HG03097 (cell line): ENCODE measurements at regions not wholly inside any gene's neighbourhood (a gene's known extent, or its start where the extent isn't known, plus 50 kb on each side); places are given as distances from the start of the nearest gene placed in this dataset.

Experiments used
- ATAC-seq: cut with Tn5 transposase; IDR thresholded peaks from one replicate; pipeline ENCODE4 v1.9.1; 2021; ENCODE audit not compliant: unreplicated experiment, low FRiP score

DNA sequence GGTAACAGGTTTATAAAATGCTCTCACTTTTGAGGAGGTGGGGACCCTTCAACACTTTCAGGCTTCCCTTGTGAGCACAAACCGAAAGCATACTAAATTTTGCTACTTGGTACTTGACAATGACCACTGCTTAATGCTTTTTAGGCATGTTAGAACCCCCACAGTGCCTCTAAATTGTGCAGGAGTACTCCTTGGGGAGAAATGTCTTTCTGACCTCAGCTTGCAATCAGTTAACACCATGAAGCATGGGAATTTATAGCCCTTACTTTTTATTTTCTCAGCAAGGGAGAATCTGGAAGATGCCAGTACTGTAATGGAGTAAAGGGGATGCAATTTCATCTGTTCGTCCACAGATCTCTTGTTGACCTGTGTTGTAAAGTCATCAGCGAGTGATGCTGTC lies 308.9 kb upstream of the TBC1D5 start:
- no peak for ATAC-seq

DNA sequence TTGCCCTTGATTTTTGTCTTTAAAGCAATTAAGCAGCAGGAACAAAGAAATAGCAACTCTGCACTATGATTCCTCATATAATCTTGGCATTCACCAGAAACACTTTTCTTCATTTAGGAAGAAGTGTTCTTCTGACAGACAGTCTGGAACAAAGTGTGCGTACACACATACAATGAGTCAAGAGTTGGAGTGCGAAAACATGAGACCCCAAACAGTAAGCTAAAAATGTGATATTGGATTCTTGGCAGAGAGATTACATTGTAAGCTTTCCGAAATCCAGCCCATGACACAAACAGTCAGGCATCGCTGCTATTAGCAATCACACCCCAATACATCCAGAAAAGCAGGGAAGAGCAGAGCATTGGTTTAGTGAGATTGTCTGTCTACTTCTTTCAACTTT lies 306.7 kb upstream of the TBC1D5 start:
- no peak for ATAC-seq

DNA sequence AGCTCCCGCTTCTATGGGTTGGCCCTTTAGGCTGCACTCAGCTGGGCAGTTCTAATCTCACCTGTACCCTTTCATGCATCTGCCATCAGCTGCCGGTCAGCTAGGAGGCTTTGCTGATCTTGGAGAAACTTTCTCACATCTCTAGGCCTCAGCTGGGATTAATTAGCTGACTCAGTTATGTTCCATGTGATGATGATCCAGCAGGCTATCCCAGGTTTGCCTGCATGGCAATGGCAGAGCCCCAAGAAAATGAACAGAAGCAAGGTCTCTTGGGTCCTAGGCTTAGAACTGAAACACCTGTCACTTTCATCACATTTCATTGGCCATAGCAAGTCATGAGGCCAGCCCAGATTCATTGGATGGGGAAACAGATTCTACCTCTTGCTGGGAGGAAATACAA lies 304.6 kb upstream of the TBC1D5 start:
- ATAC-seq, result no peak

DNA sequence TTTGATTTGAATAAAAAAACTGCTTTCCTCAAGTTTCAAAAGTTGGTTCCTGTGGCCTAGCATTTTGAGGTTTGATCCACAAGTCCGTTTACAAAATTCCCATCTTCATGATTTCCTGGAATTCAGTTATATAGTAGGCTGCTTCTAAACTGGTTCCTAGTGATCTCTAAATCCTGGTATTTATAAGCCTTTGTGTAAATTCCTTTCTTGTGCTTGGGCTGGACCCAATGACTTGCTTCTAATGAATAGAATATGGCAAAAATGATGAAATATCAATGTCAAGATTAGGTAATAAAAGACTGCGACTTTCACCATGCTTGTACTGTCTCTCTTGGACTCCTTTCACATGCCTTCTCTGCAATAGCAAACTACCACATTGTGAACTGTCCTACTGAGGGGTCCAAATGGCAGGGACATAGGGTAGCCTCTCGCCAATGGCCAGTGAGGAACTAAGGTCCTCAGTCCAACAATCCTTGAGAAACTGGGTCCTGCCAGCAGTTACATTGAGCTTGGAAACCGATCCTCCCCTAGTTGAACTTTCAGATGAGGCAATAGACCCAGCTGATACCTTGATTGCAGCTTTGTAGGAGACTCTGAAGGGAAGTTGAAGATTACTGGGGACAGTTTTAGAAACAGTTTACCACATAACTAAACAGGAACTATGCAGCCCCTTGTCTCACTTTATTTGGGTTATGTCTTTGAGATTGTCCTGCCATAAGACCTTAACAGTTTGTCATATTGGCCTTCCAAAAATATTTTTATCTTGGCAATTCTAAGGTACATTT lies 303.9 kb upstream of the TBC1D5 start:
- no peak for ATAC-seq

DNA sequence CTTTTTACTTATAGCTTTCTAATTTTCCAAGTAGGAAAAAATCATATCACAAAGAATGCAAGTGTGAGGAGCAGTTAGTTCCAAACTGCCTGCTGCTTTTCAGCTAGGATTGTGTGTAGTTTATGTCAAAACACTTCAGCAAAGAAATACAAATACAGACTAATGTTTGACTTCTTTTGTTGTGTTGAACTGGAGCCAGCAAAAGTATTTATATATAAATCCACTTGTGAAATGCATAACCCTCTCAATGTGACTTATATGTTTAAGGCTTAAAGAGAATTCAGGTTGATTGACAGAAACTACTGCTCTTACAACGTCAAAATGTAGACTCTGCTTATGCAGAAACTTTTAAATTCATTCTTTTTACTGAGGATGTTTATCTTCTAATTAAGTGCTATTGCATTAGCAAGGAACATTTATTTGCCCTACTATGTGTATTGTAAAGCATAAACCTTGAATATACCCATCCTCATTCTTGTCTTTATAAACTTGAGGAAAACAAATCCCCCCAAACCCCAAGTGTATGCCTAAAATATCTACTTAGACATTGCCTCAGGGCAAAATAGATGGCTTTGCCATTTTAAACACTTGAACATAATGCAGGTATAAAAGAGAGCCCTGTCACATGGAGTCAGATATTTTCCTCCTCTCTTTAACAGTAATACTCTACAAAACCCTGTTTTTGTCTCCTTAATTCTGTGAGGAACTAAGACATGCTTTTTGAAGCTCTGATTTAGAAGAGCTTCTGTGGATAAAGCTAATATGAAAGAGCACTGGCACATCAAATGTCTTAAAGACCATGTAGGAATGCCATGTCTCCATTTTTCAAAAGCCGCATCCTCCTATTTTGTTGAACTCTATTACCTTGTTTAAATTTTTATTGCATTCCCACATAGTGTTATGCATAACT lies 302.8 kb upstream of the TBC1D5 start:
- no peak for ATAC-seq

DNA sequence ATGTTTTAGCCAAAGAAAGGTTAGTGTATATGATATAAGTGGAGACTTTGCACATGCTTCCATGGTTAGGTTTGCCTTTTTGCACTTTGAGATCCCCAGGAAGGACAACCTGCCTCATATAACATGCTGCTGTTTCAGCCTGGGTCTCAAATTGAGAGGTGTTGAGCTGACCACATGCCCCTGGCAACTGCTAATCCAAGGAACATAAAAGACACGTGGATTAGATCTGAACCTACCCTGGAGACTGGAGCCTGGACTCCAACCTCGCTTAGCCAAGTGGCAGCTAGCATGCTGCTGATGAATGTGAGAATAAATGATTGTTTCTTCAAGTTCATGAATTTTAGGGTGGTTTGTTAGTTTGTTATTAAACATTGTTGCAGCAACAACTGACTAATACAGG lies 301.8 kb upstream of the TBC1D5 start:
- no peak for ATAC-seq

DNA sequence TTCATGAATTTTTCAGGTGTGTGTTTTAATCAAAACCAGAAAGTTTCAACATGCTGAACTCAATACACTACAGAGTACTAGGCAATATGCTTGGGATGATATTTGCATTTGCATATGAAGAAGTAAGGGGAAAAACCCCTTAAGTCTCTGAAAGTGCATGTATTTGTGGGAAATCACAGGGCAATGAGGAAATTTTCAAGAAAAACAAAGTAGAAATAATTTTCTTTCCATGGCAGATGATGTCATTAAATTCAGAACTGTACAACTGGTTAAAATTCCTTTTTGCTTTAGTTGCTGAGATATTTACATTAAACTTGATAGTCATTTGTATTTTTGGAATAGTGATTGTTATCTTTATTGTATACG lies 294.0 kb upstream of the TBC1D5 start:
- no peak for ATAC-seq

DNA sequence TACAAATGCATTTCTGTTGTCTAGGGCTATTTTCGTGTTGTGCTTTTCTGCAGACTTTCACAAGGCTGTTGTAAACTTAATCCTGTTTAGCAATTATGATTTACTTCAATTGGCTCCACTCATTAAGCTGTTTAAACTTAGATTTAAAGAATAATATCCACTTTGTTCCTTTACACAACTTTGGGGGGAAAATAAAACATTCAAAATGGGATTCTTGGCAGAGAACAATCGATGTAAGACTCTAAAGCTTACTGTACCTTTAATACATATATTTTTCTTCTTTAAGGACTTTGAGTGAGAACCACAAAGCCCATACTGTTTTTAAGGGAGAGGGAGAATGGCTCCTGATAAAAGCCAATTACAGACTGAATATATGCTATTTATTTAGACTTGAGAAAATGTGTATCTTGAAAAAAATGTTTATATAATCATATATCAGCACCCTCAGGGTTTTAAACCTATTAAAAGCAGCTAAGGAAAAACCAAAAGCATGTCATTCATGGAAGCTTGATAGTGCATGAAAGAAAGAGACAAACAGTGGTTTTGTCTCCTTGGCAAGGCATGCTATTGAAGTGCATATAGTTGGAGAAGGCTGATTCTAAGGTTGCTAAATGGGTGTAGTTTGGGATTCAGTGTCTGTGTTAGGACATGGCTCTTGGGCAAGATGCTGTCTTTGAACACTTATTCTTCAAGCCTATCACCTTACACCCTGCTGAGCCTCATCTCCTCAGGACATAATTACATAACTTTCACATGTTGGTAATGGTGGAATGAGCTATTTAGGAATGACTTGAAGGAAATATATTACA lies 293.4 kb upstream of the TBC1D5 start:
- ATAC-seq, result no peak

DNA sequence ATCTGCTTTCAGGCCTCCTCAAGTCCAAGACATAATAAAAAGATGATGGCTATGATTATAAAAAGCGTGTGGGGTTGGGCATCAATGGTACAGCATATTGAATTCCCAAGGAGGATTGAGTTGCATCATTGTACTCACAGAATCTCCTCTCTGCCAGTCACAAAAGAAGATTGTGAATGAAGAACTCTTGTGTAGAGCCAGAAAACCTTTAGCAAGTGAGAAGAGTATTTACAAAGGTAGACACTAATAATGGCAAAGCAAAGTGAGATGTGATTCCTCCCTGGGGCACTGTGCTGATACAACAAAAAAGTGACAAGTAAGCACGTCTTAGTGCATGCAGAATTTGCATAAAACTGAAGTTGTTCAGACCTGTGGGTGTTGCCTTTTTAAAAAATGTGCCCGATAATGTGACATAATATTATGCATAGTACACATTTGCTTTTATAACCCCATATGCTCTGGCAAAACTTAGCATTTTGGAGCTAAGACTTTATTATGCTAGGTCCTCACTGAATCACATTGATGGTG lies 291.2 kb upstream of the TBC1D5 start:
- no peak for ATAC-seq

DNA sequence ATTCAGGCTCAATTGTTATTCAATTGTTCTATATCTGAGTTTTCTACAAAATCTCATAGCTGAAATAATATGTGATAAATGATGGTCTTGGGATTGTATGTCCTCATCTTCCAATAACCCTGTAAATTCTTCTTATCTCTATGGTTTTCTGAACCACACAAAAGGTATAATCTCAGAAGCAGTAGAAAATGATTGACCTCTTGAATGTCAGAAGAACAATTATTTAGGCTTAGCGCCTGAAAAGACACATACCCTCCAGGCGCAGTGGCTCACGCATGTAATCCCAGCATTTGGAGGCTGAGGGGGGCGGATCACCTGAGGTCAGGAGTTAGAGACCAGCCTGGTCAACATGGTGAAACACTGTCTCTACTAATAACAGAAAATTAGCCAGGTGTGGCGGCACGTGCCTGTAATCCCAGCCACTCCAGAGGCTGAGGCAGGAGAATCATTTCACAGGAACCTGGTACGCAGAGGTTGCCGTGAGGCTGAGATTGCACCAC lies 288.0 kb upstream of the TBC1D5 start:
- ATAC-seq, result no peak

DNA sequence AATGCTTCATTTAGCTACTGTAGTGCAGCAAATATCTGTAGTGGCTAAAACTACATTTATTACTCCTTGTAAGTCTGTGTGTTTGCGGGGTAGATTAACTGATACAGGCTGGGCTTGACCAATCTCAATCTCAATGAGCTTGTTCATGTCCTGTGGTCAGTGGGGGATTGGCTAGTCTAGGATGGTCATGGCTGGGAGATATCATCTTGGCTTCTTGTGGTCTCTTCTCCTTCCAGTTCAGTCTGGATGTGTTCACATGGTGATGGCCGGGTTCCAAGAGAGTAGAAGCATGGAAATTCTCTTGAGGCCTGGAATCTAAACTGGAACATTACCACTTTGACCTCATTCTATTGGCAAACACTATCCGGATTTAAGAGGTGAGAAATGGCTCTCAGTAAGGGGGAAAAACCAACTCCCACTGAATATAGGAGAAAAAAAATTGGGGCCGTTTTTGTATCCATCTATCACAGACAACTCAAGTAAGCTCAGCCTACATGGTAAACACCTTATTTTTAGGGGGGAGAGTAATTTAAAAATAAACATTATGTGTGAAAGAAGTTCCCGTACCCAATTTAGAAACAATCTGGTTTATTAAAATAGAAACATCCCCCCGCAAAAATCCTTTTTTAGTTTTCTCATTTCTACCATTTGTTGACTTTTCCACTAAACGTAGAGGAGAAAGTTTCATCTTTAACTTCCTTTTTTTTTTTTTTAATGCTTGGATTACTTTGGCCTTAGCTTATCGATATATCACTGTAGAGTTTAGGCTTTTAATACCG lies 284.9 kb upstream of the TBC1D5 start:
- no peak for ATAC-seq

DNA sequence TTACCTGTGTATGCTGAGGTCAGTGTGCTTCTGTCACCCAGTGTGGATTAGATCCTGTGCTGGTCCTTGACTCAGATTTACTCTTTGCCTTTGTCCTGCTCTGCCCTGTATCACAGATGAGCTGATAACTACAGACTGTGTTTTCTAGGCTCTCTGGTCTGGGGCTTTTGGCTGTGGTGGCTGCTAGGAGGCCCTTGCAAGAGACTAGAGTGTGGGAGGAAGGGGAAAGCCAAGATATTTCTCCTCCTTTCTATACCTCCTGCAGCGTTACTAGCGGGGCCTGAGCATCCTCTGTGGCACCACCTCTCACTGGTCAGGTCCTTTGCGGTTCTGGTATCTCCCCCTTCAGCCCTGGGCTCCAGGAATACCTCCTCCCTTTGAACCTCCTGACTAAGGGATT lies 282.3 kb upstream of the TBC1D5 start:
- ATAC-seq, result no peak

DNA sequence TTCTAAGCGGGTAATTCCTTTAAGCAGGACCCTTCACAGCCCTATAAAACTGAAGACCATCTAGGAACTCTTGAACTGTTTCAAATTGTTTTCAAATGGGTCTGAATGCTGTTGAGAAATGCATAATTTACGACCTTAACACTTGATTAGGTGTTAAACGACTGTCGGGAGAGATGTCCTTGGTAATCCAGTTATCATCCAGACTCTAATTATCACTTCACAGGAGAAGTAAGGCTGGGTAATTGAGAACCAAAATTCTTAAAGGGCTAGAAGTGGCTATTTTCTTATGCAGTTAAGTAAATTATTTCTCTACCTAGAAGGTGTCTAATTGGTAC lies 276.7 kb upstream of the TBC1D5 start:
- no peak for ATAC-seq

DNA sequence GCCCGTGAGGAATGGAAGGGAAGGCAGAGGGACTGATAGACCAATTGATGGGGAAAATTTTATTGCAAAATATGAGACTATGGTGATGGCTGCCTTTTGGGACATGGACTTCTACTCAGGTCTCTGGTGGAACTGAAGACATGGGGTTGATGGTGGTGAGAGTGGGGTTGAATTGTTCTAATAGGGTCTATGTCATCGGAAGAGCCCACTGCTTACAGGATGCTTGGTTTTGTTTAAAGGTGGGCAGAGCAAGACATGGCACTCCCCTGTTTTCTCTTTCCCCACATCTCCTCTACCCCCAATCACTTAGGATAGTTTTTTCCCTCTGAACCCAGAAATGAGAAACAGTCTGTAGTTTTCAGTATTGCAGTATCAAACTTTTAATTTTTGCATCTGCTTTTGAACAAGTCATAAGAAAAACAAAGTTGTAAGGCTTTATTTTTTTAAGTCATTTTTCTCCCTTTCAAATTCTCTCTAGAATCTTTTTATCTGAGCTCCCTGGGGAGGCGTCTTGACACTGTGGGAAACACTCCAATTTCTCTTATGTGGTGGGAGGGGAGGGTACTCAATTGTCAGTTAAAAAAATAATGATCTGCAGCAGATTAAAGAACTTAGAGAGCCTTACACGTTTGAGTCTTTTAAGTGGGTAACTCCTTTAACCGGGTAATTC lies 276.2 kb upstream of the TBC1D5 start:
- no peak for ATAC-seq

DNA sequence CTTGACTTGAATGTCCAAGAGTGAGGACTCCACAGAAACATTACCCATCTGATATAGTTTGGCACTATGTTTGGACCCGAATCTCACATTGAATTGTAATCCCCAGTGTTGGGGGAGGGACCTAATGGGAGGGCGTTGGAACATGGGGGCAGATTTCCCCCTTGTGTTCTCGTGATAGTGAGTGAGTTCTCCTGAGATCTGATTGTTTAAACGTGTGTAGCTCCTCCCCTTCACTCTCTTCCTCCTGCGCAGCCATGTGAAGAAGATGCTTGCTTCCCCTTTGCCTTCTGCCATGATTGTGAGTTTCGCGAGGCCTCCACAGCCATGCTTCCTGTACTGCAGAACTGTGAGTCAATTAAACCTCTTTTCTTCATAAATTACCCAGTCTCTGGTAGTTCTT lies 273.9 kb upstream of the TBC1D5 start:
- no peak for ATAC-seq

DNA sequence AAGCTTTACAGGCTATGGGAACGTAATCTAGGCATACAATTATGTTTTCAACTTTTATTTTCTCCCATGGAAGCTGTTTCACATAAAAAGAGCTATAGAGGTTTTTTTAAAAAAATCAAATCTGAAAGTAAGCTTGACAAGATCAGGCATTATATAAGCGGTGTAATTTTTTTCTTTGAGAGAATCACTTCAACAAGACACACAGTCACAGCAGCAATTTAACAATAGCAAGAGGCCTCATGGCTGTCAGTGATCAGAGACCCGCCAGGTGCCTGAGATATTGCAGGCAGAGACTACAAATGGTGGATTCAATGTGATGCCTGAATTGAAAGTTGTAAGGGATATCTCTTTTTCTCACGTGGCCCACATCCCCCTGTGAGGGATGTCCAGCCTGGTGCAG lies 270.5 kb upstream of the TBC1D5 start:
- no peak for ATAC-seq

DNA sequence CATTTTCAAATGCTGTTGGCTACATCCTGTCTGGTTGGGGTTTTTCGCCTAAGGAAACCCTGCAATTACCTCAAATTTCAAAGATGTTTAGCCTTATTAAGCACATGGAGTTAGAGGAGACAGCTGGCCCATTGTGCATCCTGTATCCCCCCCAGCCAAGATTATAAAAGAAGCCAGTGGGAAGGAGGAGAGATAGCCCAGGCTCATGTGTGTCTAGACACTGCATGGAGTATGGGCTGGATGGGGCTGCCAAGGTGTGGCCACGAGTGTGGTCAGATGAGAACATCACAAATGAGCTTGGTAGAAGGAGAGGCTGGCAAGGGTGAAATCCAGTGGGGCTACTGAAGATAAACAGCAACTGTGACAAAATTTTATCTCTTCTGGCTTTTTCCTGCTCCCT lies 270.0 kb upstream of the TBC1D5 start:
- ATAC-seq, result no peak

DNA sequence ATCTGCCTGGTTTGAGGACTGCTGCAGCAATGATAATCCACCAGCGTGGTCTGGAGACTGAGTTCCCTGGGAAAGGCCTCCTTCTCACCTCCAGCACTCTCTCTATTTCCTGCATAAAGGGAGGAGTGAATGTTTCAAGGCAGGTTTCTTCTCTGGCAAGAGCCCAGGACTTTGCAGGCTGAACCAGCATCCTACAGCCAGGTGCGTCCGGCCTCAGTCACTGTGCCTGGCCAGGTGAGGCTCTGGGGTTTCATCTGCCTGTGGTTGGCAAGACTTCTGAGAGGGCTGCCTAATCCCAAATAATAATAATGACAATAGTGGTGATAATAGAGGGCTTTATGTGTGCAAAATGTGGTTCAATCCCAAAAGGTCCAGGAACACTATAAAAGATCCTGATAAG lies 269.0 kb upstream of the TBC1D5 start:
- no peak for ATAC-seq

DNA sequence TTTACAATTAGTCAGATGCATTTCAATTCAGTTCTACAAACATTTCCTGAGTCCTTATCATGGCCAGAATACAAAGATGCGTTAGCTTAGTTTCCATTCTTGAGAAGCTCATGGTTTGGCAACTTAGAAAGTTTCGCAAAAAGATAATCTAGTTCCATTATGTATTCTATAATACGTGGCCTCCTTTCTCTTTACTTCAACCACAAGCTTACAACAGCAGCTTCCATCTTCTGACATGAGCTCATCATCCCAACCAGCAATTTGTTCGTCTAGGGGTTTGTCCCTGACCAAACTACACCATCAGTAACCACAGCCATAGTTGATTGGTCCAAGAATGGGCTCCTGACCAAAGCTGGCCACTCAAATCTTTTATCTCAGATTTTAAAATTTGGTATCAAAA lies 267.6 kb upstream of the TBC1D5 start:
- ATAC-seq, result no peak
